ENCODE measurements at regions not wholly inside any gene's neighbourhood (a gene's known extent, or its start where the extent isn't known, plus 50 kb on each side); places are given as distances from the start of the nearest gene placed in this dataset.

- no peaks in the 10 kb centered on the region for H4K20me1 ChIP-seq (ENCODE audit: insufficient read depth, poor library complexity, severe bottlenecking)
- H3K27me3 ChIP-seq = no peaks in the 10 kb centered on the region
- H3K9me3 ChIP-seq (ENCODE audit: low read depth) = no peaks in the 10 kb centered on the region
- H3K4me3 ChIP-seq = no peak overlapping the region
- no peaks in the 10 kb centered on the region for H3K79me2 ChIP-seq
- no peaks in the 10 kb centered on the region for H3K9me2 ChIP-seq (replicated peaks; ENCODE audit: insufficient read depth)
- no peaks in the 10 kb centered on the region for H3K36me3 ChIP-seq (replicated peaks; ENCODE audit: insufficient read depth, low read depth)
- DNase-seq (ENCODE audit: low spot score) = no peak
- no peaks in the 10 kb centered on the region for H3K4me1 ChIP-seq (ENCODE audit: insufficient read depth)
- H3K4me2 ChIP-seq = no peak overlapping the region
- TF ChIP-seq EZH2phosphoT487 (IDR thresholded peaks at IDR 0.05; ENCODE audit: low read depth, severe bottlenecking, unreplicated experiment) (no peak), CTCF (IDR thresholded peaks at IDR 0.05; ENCODE audit: poor library complexity) (no peak), EZH2 (IDR thresholded peaks at IDR 0.05; ENCODE audit: borderline replicate concordance) (no peak)
- H3K27ac ChIP-seq = no peak overlapping the region
- WGBS (ENCODE audit: low lambda C conversion rate, missing lambda C conversion rate) = 88% methylated on average over 4 of the region's 4 CpGs
- H2AFZ ChIP-seq = no peak overlapping the region
These were observed 872.9 kb upstream of the PCDH10 start for GRCh38 chr4:132276185-132276584.

- Histone ChIP-seq H4K20me1 (ENCODE audit: insufficient read depth, poor library complexity, severe bottlenecking) (no peaks in the 10 kb centered on the region), H3K79me2 (no peaks in the 10 kb centered on the region), H2AFZ (no peak overlapping the region), H3K9me2 (replicated peaks; ENCODE audit: insufficient read depth) (no peaks in the 10 kb centered on the region), H3K4me2 (no peak overlapping the region), H3K9me3 (ENCODE audit: low read depth) (no peaks in the 10 kb centered on the region), H3K27me3 (no peaks in the 10 kb centered on the region), H3K4me3 (no peak overlapping the region), H3K27ac (no peak overlapping the region), H3K4me1 (ENCODE audit: insufficient read depth) (no peaks in the 10 kb centered on the region), H3K36me3 (replicated peaks; ENCODE audit: insufficient read depth, low read depth) (no peaks in the 10 kb centered on the region)
- TF ChIP-seq CTCF (IDR thresholded peaks at IDR 0.05; ENCODE audit: poor library complexity) = no peak
- no peak for TF ChIP-seq EZH2phosphoT487 (IDR thresholded peaks at IDR 0.05; ENCODE audit: low read depth, severe bottlenecking, unreplicated experiment)
- TF ChIP-seq EZH2 (IDR thresholded peaks at IDR 0.05; ENCODE audit: borderline replicate concordance) = no peak
- 73% methylated on average over 2 of the region's 2 CpGs for WGBS (ENCODE audit: low lambda C conversion rate, missing lambda C conversion rate)
- DNase-seq (ENCODE audit: low spot score) = no peak
These were observed 872.1 kb upstream of the PCDH10 start for GRCh38 chr4:132276989-132277388.

- no peak overlapping the region for H3K4me3 ChIP-seq
- no peaks in the 10 kb centered on the region for H3K4me1 ChIP-seq (ENCODE audit: insufficient read depth)
- H3K9me3 ChIP-seq (ENCODE audit: low read depth) = no peaks in the 10 kb centered on the region
- no peak for DNase-seq (ENCODE audit: low spot score)
- H3K9me2 ChIP-seq (replicated peaks; ENCODE audit: insufficient read depth) = no peaks in the 10 kb centered on the region
- no peaks in the 10 kb centered on the region for H3K27me3 ChIP-seq
- TF ChIP-seq EZH2 (IDR thresholded peaks at IDR 0.05; ENCODE audit: borderline replicate concordance) = no peak
- TF ChIP-seq CTCF (IDR thresholded peaks at IDR 0.05; ENCODE audit: poor library complexity) = no peak
- no peak for TF ChIP-seq EZH2phosphoT487 (IDR thresholded peaks at IDR 0.05; ENCODE audit: low read depth, severe bottlenecking, unreplicated experiment)
- H3K27ac ChIP-seq = no peak overlapping the region
- H3K4me2 ChIP-seq = no peak overlapping the region
- no peaks in the 10 kb centered on the region for H3K79me2 ChIP-seq
- H4K20me1 ChIP-seq (ENCODE audit: insufficient read depth, poor library complexity, severe bottlenecking) = no peaks in the 10 kb centered on the region
- no peak overlapping the region for H2AFZ ChIP-seq
- 89% methylated on average over 4 of the region's 4 CpGs for WGBS (ENCODE audit: low lambda C conversion rate, missing lambda C conversion rate)
- no peaks in the 10 kb centered on the region for H3K36me3 ChIP-seq (replicated peaks; ENCODE audit: insufficient read depth, low read depth)
These were observed 867.4 kb upstream of the PCDH10 start for GRCh38 chr4:132281733-132282132.

- Histone ChIP-seq H2AFZ (no peak overlapping the region), H4K20me1 (ENCODE audit: insufficient read depth, poor library complexity, severe bottlenecking) (no peaks in the 10 kb centered on the region), H3K9me2 (replicated peaks; ENCODE audit: insufficient read depth) (no peaks in the 10 kb centered on the region), H3K9me3 (ENCODE audit: low read depth) (no peaks in the 10 kb centered on the region), H3K4me2 (no peak overlapping the region), H3K4me3 (no peak overlapping the region), H3K4me1 (ENCODE audit: insufficient read depth) (no peaks in the 10 kb centered on the region), H3K27ac (no peak overlapping the region), H3K36me3 (replicated peaks; ENCODE audit: insufficient read depth, low read depth) (no peaks in the 10 kb centered on the region), H3K79me2 (no peaks in the 10 kb centered on the region), H3K27me3 (no peaks in the 10 kb centered on the region)
- no peak for TF ChIP-seq EZH2 (IDR thresholded peaks at IDR 0.05; ENCODE audit: borderline replicate concordance)
- TF ChIP-seq EZH2phosphoT487 (IDR thresholded peaks at IDR 0.05; ENCODE audit: low read depth, severe bottlenecking, unreplicated experiment) = no peak
- no peak for TF ChIP-seq CTCF (IDR thresholded peaks at IDR 0.05; ENCODE audit: poor library complexity)
- DNase-seq (ENCODE audit: low spot score) = no peak
- 97% methylated on average over 1 of the region's 1 CpG for WGBS (ENCODE audit: low lambda C conversion rate, missing lambda C conversion rate)
These were observed 864.1 kb upstream of the PCDH10 start for GRCh38 chr4:132284910-132285426.
